HS-5 (cell line): ENCODE measurements at regions not wholly inside any gene's neighbourhood (a gene's known extent, or its start where the extent isn't known, plus 50 kb on each side); places are given as distances from the start of the nearest gene placed in this dataset.

ENCODE experiments used
- DNase-seq: peaks from one replicate; pipeline ENCODE4 v3.0.0-alpha.2; 2012; ENCODE audit warnings: low read depth

DNA sequence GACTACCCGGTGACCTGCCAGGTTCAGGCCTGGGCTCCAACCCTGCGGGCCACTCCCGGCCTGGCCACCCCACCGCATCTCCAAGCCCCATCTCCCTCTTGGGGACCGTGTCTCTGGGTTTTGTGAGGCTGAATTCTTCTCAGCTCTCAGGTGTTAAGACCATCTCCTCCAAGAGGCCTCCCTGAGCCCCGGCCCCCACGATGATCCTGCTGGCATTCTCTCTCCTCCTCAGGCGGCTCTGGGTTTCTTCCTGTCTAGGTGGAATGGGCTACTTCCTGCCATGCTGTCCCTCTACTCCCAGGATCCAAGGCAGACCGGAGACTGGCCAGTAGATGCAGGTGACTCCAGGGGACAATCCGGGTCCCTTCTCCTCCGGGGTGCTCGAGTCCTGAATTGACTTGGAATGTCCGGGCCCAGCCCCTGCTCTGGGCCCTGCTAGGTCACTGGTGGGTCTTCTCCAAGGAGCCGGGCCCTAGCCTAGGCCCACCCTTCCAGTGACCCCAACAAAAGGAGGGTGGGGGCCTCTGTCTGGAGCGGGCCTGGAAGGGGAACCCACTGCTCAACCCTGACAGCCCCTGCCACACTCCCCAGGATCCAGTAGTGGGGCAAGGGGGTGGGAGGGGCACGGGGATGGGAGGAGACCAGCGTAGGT, 219.8 kb downstream of the C9orf50 start:
- no peak for DNase-seq

DNA sequence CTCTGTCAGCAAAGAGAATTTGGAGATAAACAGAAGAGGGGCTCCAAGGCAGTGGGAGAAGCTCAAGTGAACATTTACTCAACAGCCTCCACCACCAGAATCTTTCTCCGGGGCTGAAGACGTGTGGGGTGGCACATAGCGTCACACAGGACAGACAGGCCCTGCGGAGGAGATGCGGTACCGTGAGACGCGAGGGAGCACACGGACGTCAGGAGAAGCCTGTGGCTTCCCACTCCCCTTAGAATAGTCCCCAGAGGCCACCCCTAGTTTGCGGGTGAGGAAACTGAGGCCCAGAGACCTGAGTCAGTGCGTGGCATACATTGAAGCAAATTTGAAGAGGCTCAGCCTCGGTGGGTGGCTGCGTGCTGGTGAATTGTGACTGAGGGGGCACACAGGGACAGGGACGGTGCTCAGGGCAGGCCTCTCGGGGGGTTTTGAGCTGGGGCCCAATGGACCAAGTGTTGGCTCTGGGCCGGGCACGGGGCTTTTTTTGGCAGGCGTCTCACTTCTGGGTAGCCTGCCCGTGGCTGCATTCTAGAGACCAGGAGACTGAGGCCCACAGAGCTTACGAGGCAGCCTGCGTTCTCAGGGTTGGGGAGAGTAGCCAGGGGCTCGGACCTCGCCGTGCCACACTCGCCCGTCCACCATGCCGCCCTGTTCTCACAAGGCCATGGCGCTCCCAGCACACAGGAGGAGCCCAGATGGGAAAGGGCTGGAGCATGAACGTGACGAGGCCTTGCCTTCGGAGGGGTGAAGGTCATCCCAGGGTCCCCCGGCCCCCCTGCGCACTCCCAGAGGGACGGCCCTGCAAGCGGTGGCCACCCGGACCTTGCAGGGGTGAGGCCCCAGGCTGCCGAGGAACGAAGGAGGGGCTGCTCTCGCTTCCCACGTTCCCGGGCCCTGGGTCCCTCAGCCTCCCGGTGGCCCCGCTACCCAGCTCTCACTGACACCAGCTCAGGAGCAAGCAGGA, 220.6 kb downstream of the C9orf50 start:
- no peak for DNase-seq

DNA sequence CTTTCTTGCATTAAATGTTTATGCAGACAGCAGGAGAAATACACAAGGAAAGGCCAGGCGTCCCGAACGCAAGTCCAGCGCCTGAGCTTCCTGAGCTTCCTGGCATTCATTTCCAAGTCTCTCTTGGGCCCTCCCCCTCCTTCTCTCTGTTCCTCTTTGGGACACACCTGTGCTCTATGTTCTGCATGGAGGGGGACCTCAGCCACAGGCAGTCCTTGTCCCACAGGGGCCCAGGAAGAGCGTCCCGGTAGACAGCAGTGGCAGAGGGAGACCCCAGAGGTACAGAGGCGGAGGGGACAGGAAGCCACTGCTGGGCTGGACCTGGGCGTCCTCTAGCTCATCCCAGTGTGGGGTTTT, 221.3 kb downstream of the C9orf50 start:
- DNase-seq = no peak

GRCh38 chr9:129398961-129399633, 221.0 kb upstream of the IER5L start:
- DNase-seq = no peak

DNA sequence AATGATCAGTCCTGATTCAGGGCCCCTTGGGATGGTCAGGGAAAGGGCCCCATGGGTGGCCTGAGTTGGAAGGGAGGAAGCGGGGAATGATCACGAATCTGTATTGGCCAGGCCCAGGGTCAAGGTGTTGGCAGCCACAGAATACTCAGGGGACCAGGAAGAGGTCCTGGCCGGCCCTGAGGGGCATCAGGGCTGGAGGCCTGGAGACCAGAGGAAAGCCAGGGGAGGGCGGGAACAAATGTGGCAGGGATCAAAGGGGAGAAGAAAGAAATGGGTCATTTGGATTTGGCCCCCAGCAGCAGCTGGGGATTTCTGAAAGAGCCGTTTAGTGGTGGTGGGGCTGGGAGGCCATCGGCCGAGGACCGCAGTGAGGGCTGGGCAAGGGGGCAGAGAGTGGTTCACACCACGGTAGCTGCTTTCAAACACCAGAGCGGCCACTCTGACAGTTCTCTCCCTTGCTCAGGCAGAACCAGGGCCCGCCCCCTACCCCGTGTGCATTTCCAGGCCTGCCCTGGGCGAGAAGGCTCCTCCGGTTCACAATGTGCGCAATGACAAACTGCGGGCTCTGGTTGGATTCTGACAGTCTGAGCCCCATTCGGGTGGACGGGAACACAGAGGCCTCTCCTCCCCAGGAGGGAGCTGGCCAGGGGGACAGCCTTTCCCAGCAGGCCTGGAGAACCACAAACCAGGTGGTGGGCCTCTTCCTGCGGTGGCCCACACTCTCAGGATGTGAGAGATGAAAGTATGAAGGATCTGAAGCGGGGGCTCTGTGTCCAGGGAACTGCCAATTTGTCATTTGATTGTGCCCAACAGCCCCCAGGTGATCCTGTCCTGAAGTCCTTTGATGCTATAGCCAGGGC, 220.3 kb upstream of the IER5L start:
- no peak for DNase-seq

DNA sequence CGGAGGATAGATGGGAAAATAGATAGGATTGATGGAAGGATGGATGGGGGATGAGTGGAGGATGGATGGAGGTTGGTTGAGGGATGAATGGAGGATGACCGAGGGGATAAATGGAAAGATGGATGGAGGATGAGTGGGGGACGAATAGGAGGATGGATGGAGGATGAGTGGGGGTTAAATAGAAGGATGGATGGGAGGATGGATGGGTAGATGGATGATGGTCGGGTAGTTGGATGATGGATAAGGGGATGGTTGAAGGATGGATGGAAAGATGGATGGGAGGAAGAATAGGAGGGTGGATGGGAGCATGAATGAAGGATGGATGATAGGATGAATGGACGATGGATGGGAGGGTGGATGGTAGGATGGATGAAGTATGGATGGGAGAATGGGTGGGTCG, 219.3 kb upstream of the IER5L start:
- no peak for DNase-seq

- no peak for DNase-seq
These were observed 218.3 kb upstream of the IER5L start for GRCh38 chr9:129396365-129396708.

- no peak for DNase-seq
These were observed 217.7 kb upstream of the IER5L start for GRCh38 chr9:129395633-129396364.

DNA sequence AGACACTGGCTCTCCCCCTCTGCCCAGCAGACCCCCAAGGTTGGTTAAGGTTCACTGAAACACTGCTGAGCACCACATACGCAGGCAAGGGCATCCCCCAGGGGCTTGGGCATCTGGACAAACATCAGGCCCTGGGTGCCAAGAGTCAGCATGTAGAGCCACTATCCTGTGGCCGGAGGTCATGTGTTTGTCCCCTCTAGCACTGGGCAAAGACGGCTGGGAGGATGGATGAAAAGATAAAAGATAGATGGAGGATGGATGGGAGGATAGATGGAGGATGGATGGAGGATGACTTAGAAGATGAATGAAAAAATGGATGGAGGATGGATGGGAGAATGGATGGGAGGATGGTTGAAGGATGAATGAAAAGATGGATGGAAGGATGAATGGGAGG, 216.8 kb upstream of the IER5L start:
- no peak for DNase-seq

- DNase-seq = no peak
These were observed 216.2 kb upstream of the IER5L start for GRCh38 chr9:129394061-129394885.

DNA sequence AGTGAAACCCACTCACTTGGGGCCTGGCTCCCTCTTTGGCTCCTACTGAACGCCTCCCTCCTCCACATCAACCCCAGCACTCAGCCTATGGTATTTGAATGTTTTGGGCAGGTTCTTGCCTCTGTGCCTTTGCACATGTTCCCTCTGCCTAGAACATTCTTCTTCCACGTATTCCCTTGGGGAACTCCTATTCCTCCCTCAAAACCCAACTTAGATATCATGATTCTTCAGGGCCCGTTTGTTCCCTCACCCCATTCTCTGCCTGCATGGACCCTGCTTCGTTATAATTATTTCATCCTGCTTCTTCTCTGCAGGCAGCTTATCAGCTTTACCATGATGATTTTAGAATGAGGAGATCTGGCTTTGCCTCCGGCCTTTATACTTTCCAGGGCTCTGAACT, 215.0 kb upstream of the IER5L start:
- DNase-seq = no peak

DNA sequence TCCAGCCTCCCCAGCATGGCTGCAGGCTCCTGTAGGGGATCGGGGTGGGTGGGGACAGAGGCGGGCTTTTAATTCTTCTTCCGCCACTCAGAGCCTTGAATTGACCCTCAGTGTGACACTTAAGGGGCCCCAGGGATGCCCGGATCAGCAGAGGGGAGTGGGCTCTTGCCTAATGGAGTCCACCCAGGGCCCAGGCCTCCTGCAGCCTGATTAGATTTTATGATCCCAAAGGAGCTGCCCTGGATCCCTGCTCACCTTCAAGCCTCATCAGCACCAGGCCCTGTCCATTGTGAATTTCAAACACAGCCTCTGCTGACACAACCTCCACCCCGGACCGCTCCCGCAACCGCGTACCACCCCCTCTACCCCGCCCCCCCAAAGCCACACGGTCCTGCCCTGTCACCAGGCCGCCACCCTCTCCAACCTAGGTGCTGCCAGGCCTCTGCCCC, 214.1 kb upstream of the IER5L start:
- no peak for DNase-seq

DNA sequence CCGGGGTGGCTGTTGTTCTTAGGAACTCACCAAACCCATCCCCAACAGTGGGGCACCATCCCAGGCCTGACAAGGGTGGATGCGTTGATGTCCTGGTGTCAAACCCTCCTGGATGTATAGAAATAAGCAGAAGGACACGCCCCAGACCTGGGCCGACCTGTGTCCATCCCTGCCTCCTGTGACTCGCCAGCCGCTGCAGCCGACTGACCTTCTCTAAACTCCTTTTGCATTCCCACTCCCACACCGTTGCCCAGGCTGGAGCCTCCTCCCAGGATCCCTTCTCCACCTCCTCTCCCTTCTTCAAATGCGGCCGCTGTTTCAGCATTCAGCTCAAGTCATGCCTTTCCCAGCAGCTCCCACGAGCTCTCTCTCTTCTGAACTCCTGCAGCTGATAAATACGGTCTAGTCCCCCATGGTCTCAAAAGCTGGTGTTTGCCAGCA, 213.2 kb upstream of the IER5L start:
- DNase-seq = no peak

GRCh38 chr9:129390541-129390940, 212.5 kb upstream of the IER5L start:
- DNase-seq = no peak

DNA sequence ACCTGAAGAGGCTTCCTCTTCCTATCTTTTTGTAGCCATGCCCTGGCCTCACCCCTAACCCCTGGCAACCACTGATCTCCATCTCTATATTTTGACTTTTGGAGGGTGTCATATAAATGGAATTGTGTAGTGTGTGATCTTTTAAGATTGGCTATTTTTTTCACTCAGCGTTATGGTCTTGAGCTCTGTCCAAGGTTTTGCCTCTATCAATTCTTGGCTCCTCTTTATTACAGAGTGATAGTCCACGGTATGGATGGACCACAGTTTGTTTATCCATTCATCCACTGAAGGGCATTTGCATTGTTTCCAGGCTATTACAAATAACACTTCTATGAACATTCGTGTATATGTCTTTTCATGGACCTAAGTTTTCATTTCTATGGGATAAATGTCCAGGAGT, 209.8 kb upstream of the IER5L start:
- no peak for DNase-seq

- DNase-seq = no peak
These were observed 208.7 kb upstream of the IER5L start for GRCh38 chr9:129386812-129387177.

- no peak for DNase-seq
These were observed 207.3 kb upstream of the IER5L start for GRCh38 chr9:129385211-129385934.

GRCh38 chr9:129384491-129385210, 206.6 kb upstream of the IER5L start:
- no peak for DNase-seq
